ENCODE measurements at regions not wholly inside any gene's neighbourhood (a gene's known extent, or its start where the extent isn't known, plus 50 kb on each side); places are given as distances from the start of the nearest gene placed in this dataset.

DNA sequence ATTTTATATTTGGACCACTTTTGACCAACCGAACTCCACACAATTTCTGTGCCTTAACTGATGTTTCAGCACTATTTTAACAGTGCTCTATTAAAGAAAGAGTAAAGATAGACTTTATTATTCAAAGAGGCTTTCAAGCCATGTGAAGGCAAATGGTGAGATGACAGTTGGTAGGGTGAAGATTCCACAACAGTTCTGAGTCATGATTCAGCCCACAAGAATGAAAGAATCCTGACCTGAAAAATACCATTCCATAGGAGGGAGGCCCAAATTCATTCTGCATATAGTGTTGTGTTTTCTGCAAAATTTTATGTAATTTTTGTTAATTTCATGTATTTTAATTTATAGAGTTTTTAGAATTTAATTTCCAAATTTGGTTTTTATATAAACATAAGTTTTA is 135.6 kb upstream of the STAC start:
- TF ChIP-seq POLR2A (IDR thresholded peaks at IDR 0.05; ENCODE audit: low read depth) = no peak
- TF ChIP-seq, protein P1, sequence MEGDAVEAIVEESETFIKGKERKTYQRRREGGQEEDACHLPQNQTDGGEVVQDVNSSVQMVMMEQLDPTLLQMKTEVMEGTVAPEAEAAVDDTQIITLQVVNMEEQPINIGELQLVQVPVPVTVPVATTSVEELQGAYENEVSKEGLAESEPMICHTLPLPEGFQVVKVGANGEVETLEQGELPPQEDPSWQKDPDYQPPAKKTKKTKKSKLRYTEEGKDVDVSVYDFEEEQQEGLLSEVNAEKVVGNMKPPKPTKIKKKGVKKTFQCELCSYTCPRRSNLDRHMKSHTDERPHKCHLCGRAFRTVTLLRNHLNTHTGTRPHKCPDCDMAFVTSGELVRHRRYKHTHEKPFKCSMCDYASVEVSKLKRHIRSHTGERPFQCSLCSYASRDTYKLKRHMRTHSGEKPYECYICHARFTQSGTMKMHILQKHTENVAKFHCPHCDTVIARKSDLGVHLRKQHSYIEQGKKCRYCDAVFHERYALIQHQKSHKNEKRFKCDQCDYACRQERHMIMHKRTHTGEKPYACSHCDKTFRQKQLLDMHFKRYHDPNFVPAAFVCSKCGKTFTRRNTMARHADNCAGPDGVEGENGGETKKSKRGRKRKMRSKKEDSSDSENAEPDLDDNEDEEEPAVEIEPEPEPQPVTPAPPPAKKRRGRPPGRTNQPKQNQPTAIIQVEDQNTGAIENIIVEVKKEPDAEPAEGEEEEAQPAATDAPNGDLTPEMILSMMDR (IDR thresholded peaks at IDR 0.05) = no peak
- TF ChIP-seq POLR2AphosphoS5 (IDR thresholded peaks at IDR 0.05) = no peak
- no peak for TF ChIP-seq EP300 (IDR thresholded peaks at IDR 0.05)

Data from esophagus muscularis mucosa (tissue), 4 donors.